Spleen (tissue), 11 donors: ENCODE measurements at regions not wholly inside any gene's neighbourhood (a gene's known extent, or its start where the extent isn't known, plus 50 kb on each side); places are given as distances from the start of the nearest gene placed in this dataset.

ENCODE experiments used
- DNase-seq: peaks from one replicate; pipeline ENCODE4 v3.0.0-alpha.2; 2020
- H3K27ac ChIP-seq, 8 donors: fragments of 200-600 bp; sonication (generic) in 7 of 8; 1 replicate in 4 of 8; 2 replicates in 4 of 8; pipeline versions ENCODE4 v1.5.0 to v1.8.0; 2016 to 2021; ENCODE audit warnings: inconsistent platforms in 4 of 8, mild to moderate bottlenecking in 4 of 8, moderate library complexity in 1 of 8
- H3K27me3 ChIP-seq, 7 donors: fragments of 200-600 bp; sonication (generic) in 6 of 7; replicated peaks in 1 of 7; 1 replicate in 4 of 7; 2 replicates in 3 of 7; pipeline versions ENCODE4 v1.5.0 to v1.8.0; 2016 to 2021; ENCODE audit warnings: inconsistent platforms in 3 of 7, mild to moderate bottlenecking in 1 of 7
- H3K36me3 ChIP-seq, 6 donors: fragments of 200-600 bp; sonication (generic) in 5 of 6; 1 replicate in 4 of 6; 2 replicates in 2 of 6; pipeline versions ENCODE4 v1.5.0 to v1.8.0; 2016 to 2021; ENCODE audit warnings: inconsistent platforms in 2 of 6
- H3K4me1 ChIP-seq, 6 donors: fragments of 200-600 bp; sonication (generic) in 5 of 6; 1 replicate in 3 of 6; 2 replicates in 3 of 6; pipeline versions ENCODE4 v1.5.0 to v1.8.0; 2016 to 2021; ENCODE audit warnings: inconsistent platforms in 3 of 6
- H3K4me3 ChIP-seq, 8 donors: fragments of 200-600 bp; sonication (generic) in 7 of 8; 1 replicate in 4 of 8; 2 replicates in 4 of 8; pipeline versions ENCODE4 v1.5.0 to v1.8.0; 2016 to 2021; ENCODE audit warnings: inconsistent platforms in 4 of 8, mild to moderate bottlenecking in 4 of 8, moderate library complexity in 2 of 8
- H3K9me3 ChIP-seq, 8 donors: fragments of 200-600 bp; sonication (generic) in 7 of 8; 1 replicate in 4 of 8; 2 replicates in 4 of 8; pipeline versions ENCODE4 v1.5.0 to v1.8.0; 2016 to 2021; ENCODE audit warnings: inconsistent platforms in 4 of 8
- POLR2A ChIP-seq, 3 donors: fragments of 450-650 bp; IDR thresholded peaks; one replicate each; pipeline ENCODE4 v1.5.1; 2017; ENCODE audit warnings: antibody characterized with exemption in 3 of 3, mild to moderate bottlenecking in 1 of 3
- POLR2AphosphoS5 ChIP-seq, 3 donors: sonication (generic); formaldehyde crosslinking; IDR thresholded peaks; one replicate each; pipeline ENCODE4 v1.5.1; 2017; ENCODE audit warnings: antibody characterized with exemption in 3 of 3
- WGBS, 5 donors: extraction: QIAGEN DNeasy Blood & Tissue Kit in 3 of 5; methylation state at CpG; one replicate each; pipeline versions ENCODE4 v1.1.5 to v1.1.7; 2013 to 2018; 5-methylcytosine and 5-hydroxymethylcytosine counted together
- intact Hi-C: fragments of 100-400 bp; cut with DNase I; formaldehyde crosslinking; loops from one replicate; pipeline ENCODE4 v1.15.0; 2023; ENCODE audit warnings: low total_unique reads
- TF ChIP-seq, protein P1 (sequence below), 11 experiments: fragments of 200-600 bp in 7 of 11; fragments of 450-650 bp in 4 of 11; sonication (generic) in 4 of 11; IDR thresholded peaks in 8 of 11; conservative IDR thresholded peaks in 3 of 11; 1 replicate in 7 of 11; 2 replicates in 4 of 11; pipeline versions ENCODE4 v1.4.0 to v1.8.0; 2016 to 2021; ENCODE audit warnings: antibody characterized with exemption in 11 of 11, inconsistent platforms in 4 of 11, mild to moderate bottlenecking in 1 of 11
- donor health status: healthy with polysubstance abuse.
- donor health status: DM: no; HTN: no; CAD: no; lungs with moderate emphysema.
- donor health status: DM: no; HTN: no; CAD: no.
- donor health status: Bipolar disorder and iron deficiency.
- donor health status: healthy.
- donor health status: DM: no; HTN: no; CAD: no.
- donor health status: DM: yes; HTN: yes; CAD: no.

GRCh38 chr4:32087211-32087610, 1367.0 kb downstream of the PCDH7 start:
- no peak for TF ChIP-seq POLR2AphosphoS5 (IDR thresholded peaks at IDR 0.05)
- TF ChIP-seq, protein P1, sequence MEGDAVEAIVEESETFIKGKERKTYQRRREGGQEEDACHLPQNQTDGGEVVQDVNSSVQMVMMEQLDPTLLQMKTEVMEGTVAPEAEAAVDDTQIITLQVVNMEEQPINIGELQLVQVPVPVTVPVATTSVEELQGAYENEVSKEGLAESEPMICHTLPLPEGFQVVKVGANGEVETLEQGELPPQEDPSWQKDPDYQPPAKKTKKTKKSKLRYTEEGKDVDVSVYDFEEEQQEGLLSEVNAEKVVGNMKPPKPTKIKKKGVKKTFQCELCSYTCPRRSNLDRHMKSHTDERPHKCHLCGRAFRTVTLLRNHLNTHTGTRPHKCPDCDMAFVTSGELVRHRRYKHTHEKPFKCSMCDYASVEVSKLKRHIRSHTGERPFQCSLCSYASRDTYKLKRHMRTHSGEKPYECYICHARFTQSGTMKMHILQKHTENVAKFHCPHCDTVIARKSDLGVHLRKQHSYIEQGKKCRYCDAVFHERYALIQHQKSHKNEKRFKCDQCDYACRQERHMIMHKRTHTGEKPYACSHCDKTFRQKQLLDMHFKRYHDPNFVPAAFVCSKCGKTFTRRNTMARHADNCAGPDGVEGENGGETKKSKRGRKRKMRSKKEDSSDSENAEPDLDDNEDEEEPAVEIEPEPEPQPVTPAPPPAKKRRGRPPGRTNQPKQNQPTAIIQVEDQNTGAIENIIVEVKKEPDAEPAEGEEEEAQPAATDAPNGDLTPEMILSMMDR (IDR thresholded peaks at IDR 0.05 in 8 of 11, conservative IDR thresholded peaks at IDR 0.05 in 3 of 11), result no peak
- TF ChIP-seq POLR2A (IDR thresholded peaks at IDR 0.05), result no peak
- H3K4me1 ChIP-seq, result no peaks in the 10 kb centered on the region
- H3K4me3 ChIP-seq, result no peak overlapping the region
- no peaks in the 10 kb centered on the region for H3K27me3 ChIP-seq
- WGBS, 5 donors, result 56 to 68% (median 63%) methylated on average over 2 of the region's 2 CpGs
- H3K36me3 ChIP-seq, result no peaks in the 10 kb centered on the region
- H3K27ac ChIP-seq, result no peak overlapping the region
- DNase-seq, result no peak
- intact Hi-C loops, result no loop called here
- peaks cover 0 to 25% (median 8%) of the 10 kb centered on the region in 8 donors for H3K9me3 ChIP-seq

DNA sequence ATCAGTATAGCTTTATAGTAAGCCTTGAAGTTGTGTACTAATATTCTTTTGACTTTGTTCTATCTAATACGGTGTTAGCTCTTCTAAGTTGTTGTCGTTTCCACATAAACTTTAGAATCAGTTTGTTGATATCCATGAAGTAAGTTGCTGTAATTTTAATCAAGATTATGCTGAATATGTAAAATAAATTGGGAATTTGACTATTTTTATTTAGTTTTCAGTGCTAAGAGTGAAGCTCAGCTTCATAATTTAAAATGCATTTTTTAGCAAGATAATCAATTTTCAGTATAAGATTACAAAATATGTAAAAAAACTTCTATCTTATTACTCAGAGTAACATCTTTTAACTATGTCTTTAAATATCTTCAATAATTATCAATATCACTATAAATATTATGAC, 1374.8 kb downstream of the PCDH7 start:
- no peak for DNase-seq
- 86 to 94% (median 88%) methylated on average over 2 of the region's 2 CpGs for WGBS, 5 donors
- intact Hi-C loops, result no loop called here
- Histone ChIP-seq H3K27me3 (no peaks in the 10 kb centered on the region), H3K27ac (no peak overlapping the region), H3K4me3 (no peak overlapping the region), H3K9me3 (peaks cover 0 to 13% (median 6%) of the 10 kb centered on the region in 8 donors), H3K4me1 (no peaks in the 10 kb centered on the region), H3K36me3 (no peaks in the 10 kb centered on the region)
- TF ChIP-seq POLR2AphosphoS5 (IDR thresholded peaks at IDR 0.05), result no peak
- no peak for TF ChIP-seq POLR2A (IDR thresholded peaks at IDR 0.05)
- TF ChIP-seq, protein P1 (IDR thresholded peaks at IDR 0.05 in 8 of 11, conservative IDR thresholded peaks at IDR 0.05 in 3 of 11), result no peak

GRCh38 chr4:32102896-32103295, 1382.7 kb downstream of the PCDH7 start:
- H3K27me3 ChIP-seq, result no peaks in the 10 kb centered on the region
- no peaks in the 10 kb centered on the region for H3K4me1 ChIP-seq
- H3K4me3 ChIP-seq, result no peak overlapping the region
- intact Hi-C loops, result no loop called here
- no peak for DNase-seq
- whole genome bisulfite sequencing, 5 donors, result 58 to 73% (median 64%) methylated on average over 1 of the region's 1 CpG
- no peak for TF ChIP-seq POLR2A (IDR thresholded peaks at IDR 0.05)
- TF ChIP-seq POLR2AphosphoS5 (IDR thresholded peaks at IDR 0.05), result no peak
- TF ChIP-seq, protein P1 (IDR thresholded peaks at IDR 0.05 in 8 of 11, conservative IDR thresholded peaks at IDR 0.05 in 3 of 11), result no peak
- H3K9me3 ChIP-seq, result no peaks in the 10 kb centered on the region
- H3K36me3 ChIP-seq, result no peaks in the 10 kb centered on the region
- no peak overlapping the region for H3K27ac ChIP-seq

GRCh38 chr4:32106767-32107166, 1386.6 kb downstream of the PCDH7 start:
- intact Hi-C loops, result no loop called here
- TF ChIP-seq POLR2AphosphoS5 (IDR thresholded peaks at IDR 0.05), result no peak
- no peak for TF ChIP-seq POLR2A (IDR thresholded peaks at IDR 0.05)
- TF ChIP-seq, protein P1 (IDR thresholded peaks at IDR 0.05 in 8 of 11, conservative IDR thresholded peaks at IDR 0.05 in 3 of 11), result no peak
- WGBS, 5 donors, result 85 to 92% (median 87%) methylated on average over 3 of the region's 3 CpGs
- DNase-seq, result no peak
- no peaks in the 10 kb centered on the region for H3K4me1 ChIP-seq
- H3K27ac ChIP-seq, result no peak overlapping the region
- H3K27me3 ChIP-seq, result no peaks in the 10 kb centered on the region
- H3K36me3 ChIP-seq, result no peaks in the 10 kb centered on the region
- H3K9me3 ChIP-seq, result no peaks in the 10 kb centered on the region
- H3K4me3 ChIP-seq, result no peak overlapping the region
